Stimulated activated CD4-positive, alpha-beta T cell treated with anti-CD3 and anti-CD28 coated beads, Interleukin-1b, Interleukin-23, amount 100 ng/mL, for 48 hours (primary cell): ENCODE measurements at regions not wholly inside any gene's neighbourhood (a gene's known extent, or its start where the extent isn't known, plus 50 kb on each side); places are given as distances from the start of the nearest gene placed in this dataset.
"Not testable (repeated sequence)": the region's sequence is repeated elsewhere in the genome, so short reads cannot be mapped to it uniquely, and the experiment has no call there.

Source experiments
- DNase-seq: peaks from one replicate; pipeline ENCODE4 v3.0.0-alpha.2; 2020

DNA sequence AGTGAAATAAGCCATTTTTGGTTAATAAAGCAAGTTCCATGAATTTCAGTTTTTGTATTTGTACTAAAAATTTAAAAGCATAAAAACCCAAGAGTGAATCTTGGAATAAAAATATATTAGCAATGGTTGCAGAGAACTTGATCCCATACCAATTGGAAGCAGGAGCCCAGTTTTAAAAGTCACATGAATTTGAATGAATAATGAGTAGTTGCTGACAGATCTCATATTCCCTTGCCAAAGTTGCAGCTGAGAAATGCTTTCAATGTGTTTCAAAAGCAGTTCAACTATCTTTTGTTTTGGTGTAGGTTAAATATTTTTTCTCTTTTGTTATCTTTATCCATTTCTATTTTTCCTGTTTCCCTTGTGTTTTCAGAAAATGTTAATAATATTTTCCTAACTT is 818.6 kb downstream of the CDH18 start:
- no peak for DNase-seq

DNA sequence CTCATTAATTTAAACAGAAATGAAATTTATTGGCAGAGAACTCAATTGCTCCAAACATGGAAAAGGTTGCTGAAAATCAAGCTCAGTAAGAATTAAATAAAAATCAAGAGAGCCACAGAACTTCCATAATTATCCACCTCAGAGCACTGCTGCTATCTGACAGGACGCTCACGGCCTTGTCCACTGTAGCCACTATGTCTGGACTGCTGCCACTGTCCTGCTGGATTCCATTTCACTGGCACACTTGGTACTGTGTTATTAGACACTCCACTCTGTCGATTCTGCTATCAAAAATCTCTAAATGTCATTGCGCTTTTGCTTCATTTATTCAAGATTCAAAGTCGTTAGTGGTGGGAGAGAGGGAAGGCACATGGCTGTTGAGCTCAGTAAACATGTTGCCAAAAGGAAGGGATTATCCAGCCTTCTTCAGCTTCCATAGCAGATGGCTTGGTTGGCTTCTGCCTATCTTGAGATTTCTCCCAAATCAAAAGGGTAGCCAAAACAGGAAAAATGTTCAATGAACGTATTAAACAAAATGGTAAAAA is 815.0 kb downstream of the CDH18 start:
- no peak for DNase-seq

DNA sequence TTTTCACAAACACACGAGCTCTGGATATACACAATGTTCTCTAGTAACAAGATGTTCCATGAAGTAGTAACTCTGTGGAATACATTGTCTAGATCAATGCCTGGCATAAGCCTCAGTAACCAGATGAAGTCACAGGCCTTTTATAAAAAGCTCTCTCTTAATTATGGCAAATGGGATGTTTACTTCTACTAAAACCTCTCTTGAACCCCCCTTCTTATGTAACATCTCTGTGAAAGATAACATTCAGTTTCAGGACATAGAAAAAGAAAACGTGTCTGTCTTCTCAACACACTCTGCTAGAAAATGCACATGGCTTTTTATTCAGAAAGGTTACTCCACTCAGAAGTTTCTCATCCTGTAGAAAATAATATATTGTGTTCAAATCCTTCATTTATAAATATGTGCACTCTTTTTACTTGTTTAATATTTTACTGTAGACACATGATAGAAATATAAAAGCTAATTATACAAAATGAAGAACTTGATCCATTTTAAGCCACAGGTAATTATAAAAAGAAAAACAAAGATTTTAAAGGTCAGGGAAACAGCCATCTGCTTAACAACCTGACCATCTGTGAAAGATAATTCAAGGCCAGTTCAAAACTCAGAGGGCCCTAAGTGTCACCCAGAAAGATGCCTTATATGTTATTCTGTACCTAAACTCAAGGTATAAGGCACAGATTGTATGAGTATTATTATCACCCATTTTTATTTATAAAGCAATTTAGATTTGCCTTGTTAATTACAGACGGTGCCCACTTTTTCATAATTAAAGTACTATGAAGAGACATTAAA is 812.0 kb downstream of the CDH18 start:
- DNase-seq = no peak

- DNase-seq = no peak
Measured at GRCh38 chr5:19179571-19179970, 808.4 kb downstream of the CDH18 start.

DNA sequence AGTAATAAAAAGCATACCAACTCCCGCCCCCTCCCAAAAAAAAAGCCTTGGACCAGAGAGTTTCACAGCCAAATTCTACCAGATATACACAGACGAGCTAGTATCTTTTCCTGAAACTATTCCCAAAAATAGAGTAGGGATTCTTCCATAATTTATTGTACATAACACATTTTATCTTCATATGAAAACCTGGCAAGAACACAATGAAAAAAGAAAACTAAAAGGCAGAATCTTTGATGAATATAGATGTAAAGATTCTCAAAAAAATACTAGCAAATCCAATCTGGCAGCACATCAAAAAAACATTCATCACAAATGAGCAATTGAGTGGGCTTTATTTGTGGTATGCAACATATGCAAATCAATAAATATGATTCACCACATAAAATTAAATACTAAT is 798.8 kb downstream of the CDH18 start:
- no peak for DNase-seq

DNA sequence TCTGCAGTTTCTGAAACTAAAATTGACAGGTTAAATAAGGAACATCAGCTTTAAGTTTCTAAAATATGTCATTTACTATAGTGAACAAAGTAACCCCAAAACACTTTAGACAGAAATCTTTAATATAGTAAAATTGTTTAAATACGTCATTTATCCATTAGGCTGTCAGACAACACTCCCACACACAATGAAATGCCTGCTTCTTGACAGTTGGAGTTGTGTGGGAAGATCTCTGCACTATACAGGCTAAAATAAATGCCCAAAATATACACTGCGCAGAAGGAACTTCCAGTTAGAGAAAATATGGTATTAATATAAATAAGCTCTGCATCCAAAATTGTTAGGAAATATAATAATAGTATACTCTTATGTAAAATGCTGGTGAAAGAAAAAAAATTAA is 794.4 kb downstream of the CDH18 start:
- DNase-seq = no peak

DNA sequence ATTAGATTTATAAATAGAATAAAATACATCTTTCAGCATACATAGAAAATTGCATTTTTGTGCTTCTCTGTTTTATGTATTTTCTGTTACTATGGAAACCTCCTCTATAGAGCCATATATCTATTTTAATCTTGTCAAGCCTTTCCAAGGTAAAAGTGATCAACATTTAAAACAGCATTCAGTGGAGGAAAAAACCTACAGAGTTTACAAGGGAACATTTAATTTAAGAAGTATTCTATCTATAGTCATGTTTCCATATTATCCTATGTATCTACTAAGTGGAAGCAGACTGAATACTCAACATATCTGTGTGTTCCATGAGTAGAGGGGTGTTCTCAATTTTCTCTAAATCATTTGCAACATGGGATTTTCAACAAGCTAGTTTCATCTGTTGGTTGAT is 791.4 kb downstream of the CDH18 start:
- DNase-seq = no peak

DNA sequence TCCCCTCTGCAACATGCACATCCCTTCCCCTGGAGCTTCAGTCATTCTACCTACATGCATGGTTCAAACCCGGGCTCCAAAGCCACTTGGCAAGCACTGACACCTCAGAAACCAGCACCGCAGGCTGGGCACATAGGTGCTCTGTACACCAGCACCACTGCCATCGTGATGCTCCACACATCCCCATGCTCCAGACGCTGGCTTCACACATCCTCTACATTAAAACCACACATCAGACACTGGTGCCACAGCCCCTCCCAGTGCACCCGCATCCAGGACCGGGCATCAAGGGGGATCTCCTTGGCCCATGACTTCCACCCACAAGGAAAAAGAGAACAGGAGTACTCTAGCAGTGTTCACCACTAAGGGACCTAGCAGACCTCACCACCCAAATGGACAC is 787.7 kb downstream of the CDH18 start:
- DNase-seq = no peak

GRCh38 chr5:19208397-19208796 is 779.6 kb downstream of the CDH18 start:
- DNase-seq = no peak

- no peak for DNase-seq
Measured at GRCh38 chr5:19210886-19211285, 777.1 kb downstream of the CDH18 start.

- no peak for DNase-seq
Measured at GRCh38 chr5:19229179-19229835, 758.7 kb downstream of the CDH18 start.

- DNase-seq = no peak
Measured at GRCh38 chr5:19233573-19233972, 754.4 kb downstream of the CDH18 start.

- no peak for DNase-seq
Measured at GRCh38 chr5:19235101-19235584, 752.9 kb downstream of the CDH18 start.

- no peak for DNase-seq
Measured at GRCh38 chr5:19240170-19240569, 747.8 kb downstream of the CDH18 start.

DNA sequence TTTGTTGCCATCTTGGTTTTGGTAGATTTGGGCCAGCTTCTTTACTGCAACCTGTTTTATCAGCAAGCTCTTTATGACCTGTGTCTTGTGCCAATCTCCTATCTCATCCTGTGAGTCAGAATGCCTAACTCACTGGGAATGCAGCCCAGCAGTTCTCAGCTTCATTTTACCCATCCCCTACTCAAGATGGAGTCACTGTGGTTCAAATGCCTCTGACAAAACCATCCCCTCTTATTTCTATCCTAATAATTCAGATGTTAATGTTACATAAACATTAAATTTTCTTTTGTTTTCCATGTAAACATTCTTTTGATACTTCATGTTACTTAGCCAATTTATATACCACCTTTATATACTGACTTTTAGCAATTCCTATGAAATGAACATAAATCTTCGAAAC is 746.3 kb downstream of the CDH18 start:
- DNase-seq = no peak

DNA sequence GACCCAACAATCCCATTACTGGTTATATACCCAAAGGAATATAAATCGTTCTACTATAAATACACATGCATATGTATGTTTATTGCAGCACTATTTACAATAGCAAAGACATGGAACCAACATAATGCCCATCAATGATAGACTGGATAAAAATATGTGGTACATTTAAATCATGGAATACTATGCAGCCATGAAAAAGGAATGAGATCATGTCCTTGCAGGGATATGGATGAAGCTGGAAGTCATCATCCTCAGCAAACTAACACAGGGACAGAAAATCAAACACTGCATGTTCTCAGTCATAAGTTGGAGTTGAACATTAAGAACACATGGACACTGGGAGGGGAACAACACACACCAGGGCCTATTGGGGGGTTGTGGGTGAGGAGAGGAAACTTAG is 741.8 kb downstream of the CDH18 start:
- not testable (repeated sequence) for DNase-seq

DNA sequence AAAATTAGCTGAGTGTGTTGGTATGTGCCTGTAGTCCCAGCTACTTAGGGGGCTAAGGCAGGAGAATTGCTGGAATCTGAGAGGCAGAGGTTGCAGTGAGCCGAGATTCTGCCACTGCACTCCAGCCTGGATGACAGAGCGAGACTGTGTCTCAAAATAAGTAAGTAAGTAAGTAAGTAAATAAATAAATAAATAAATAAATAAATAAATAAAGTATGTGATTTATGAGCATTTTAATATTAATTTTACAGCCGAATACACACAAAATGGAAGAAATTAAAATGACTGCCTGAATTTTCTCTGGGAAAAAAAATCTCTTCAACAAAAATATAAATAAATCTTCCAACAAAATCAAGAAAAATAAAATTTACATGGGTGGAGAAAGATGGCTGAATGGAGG is 740.7 kb downstream of the CDH18 start:
- DNase-seq = no peak

GRCh38 chr5:19256036-19256435 is 732.0 kb downstream of the CDH18 start:
- DNase-seq = no peak

- DNase-seq = no peak
Measured at GRCh38 chr5:19258686-19259085, 729.3 kb downstream of the CDH18 start.

DNA sequence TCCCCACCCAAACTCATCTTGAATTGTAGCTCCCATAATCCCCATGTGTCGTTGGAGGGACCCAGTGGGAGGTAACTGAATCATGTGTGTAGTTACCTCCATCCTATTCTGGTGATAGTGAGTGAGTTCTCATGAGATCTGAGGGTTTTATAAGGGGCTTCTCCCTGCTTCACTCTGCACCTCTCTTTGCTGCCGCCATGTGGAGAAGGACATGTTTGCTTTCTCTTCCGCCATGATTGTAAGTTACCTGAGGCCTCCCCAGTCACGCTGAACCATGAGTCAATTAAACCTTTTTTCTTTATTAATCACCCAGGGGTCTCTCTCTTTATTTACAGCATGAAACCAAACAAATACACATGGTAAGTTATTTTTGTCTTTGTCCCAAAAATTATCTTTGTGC is 726.1 kb downstream of the CDH18 start:
- DNase-seq = no peak

- DNase-seq = no peak
Measured at GRCh38 chr5:19264821-19265220, 723.2 kb downstream of the CDH18 start.

DNA sequence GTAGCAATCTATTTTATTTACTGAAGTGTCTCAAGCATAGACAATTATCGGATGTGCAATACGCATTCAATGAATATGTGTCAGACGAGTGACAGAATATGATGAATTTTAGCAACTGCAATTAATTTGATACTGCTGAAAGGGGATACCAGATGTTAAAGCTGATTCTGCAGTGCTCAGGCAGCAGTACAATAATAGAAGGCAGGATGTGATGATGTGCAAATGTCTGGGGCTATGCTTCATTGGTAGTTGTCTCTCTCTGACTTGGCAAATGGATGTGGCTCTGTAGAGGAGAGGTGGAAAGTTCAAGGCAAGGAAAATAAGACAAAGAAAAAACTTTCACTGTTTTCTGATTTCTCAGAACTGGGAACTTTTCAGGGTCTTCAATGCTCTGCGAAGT is 721.2 kb downstream of the CDH18 start:
- no peak for DNase-seq

- no peak for DNase-seq
Measured at GRCh38 chr5:19270153-19270552, 717.8 kb downstream of the CDH18 start.

DNA sequence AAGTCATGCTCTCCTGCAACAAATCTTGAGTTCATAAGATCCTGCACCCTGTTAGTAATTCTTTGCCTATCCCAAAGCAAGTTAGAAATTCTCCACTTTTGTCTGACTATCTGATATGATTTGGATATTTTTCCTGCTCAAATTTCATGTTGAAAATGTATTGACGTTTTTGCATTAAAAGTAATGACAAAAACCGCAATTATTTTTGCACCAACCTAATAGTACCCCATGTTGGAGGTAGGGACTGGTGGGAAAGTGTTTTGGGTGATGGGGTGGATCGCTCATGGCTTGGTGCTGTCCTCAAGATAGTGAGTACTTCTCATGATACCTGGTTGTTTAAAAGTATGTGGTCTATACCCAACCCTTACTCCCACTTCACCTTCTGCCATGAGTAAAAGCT is 713.4 kb downstream of the CDH18 start:
- DNase-seq = no peak
